H9 (cell line): ENCODE measurements at regions not wholly inside any gene's neighbourhood (a gene's known extent, or its start where the extent isn't known, plus 50 kb on each side); places are given as distances from the start of the nearest gene placed in this dataset.

Experiments
- DNase-seq: peaks from one replicate; pipeline ENCODE4 v3.0.0-alpha.2; 2017
- H2AFZ ChIP-seq: one replicate; pipeline ENCODE4 v1.6.1; 2013; ENCODE audit warnings: mild to moderate bottlenecking, low read length, control low read depth, moderate library complexity
- H2AK5ac ChIP-seq: 2 replicates; pipeline ENCODE4 v1.6.1; 2013; ENCODE audit warnings: low read length, control low read depth, mixed read lengths; ENCODE audit not compliant: insufficient read length
- H2BK120ac ChIP-seq: one replicate; pipeline ENCODE4 v1.6.1; 2013; ENCODE audit warnings: low read depth, mild to moderate bottlenecking, low read length, control low read depth, inconsistent platforms; ENCODE audit not compliant: poor library complexity, severe bottlenecking
- H2BK12ac ChIP-seq: 2 replicates; pipeline ENCODE4 v1.6.1; 2013; ENCODE audit warnings: low read length, control low read depth, mixed read lengths, low read depth; ENCODE audit not compliant: insufficient read length
- H2BK15ac ChIP-seq: 2 replicates; pipeline ENCODE4 v1.6.1; 2013; ENCODE audit warnings: low read depth, low read length, control low read depth
- H2BK20ac ChIP-seq: one replicate; pipeline ENCODE4 v1.6.1; 2013; ENCODE audit warnings: low read depth, mild to moderate bottlenecking, low read length, control low read depth, inconsistent platforms; ENCODE audit not compliant: poor library complexity, severe bottlenecking
- H2BK5ac ChIP-seq: 2 replicates; pipeline ENCODE4 v1.6.1; 2013; ENCODE audit warnings: low read length, control low read depth, mixed read lengths; ENCODE audit not compliant: insufficient read length
- H3K14ac ChIP-seq: 2 replicates; pipeline ENCODE4 v1.6.1; 2013; ENCODE audit warnings: low read length, control low read depth; ENCODE audit not compliant: insufficient read depth
- H3K18ac ChIP-seq: 2 replicates; pipeline ENCODE4 v1.6.1; 2013; ENCODE audit warnings: low read depth, mild to moderate bottlenecking, mixed read lengths, low read length, control low read depth; ENCODE audit not compliant: insufficient read length
- H3K23ac ChIP-seq: 2 replicates; pipeline ENCODE4 v1.6.1; 2013; ENCODE audit warnings: low read length, control low read depth, mixed read lengths, low read depth; ENCODE audit not compliant: insufficient read length
- H3K23me2 ChIP-seq: 2 replicates; pipeline ENCODE4 v1.6.1; 2013; ENCODE audit warnings: low read depth, mild to moderate bottlenecking, mixed read lengths, low read length, control low read depth; ENCODE audit not compliant: insufficient read length, poor library complexity, severe bottlenecking
- H3K27ac ChIP-seq: 2 replicates; pipeline ENCODE4 v1.5.1; 2013; ENCODE audit warnings: low read length, control low read depth, mixed read lengths, low read depth; ENCODE audit not compliant: insufficient read length
- H3K27me3 ChIP-seq: 2 replicates; pipeline ENCODE4 v1.6.1; 2013; ENCODE audit warnings: low read length, control low read depth, inconsistent platforms; ENCODE audit not compliant: insufficient read depth
- H3K4ac ChIP-seq: 2 replicates; pipeline ENCODE4 v1.6.1; 2013; ENCODE audit warnings: low read depth, mild to moderate bottlenecking, control low read depth, inconsistent platforms, low read length, moderate library complexity
- H3K4me1 ChIP-seq: 2 replicates; pipeline ENCODE4 v1.6.1; 2013; ENCODE audit warnings: low read length, control low read depth, inconsistent platforms; ENCODE audit not compliant: insufficient read depth
- H3K4me2 ChIP-seq: 2 replicates; pipeline ENCODE4 v1.6.1; 2013; ENCODE audit warnings: low read length, control low read depth, mixed read lengths; ENCODE audit not compliant: insufficient read length, insufficient read depth
- H3K56ac ChIP-seq: 2 replicates; pipeline ENCODE4 v1.6.1; 2013; ENCODE audit warnings: low read depth, mild to moderate bottlenecking, mixed read lengths, low read length, control low read depth; ENCODE audit not compliant: insufficient read length
- H3K79me1 ChIP-seq: 2 replicates; pipeline ENCODE4 v1.6.1; 2013; ENCODE audit warnings: low read depth, mild to moderate bottlenecking, moderate library complexity, low read length, control low read depth, inconsistent platforms; ENCODE audit not compliant: insufficient read depth, poor library complexity, severe bottlenecking
- H3K79me2 ChIP-seq: 2 replicates; pipeline ENCODE4 v1.6.1; 2013; ENCODE audit warnings: low read length, control low read depth, inconsistent platforms; ENCODE audit not compliant: insufficient read depth
- H3K9ac ChIP-seq: 2 replicates; pipeline ENCODE4 v1.6.1; 2013; ENCODE audit warnings: low read length, control low read depth, mixed read lengths; ENCODE audit not compliant: insufficient read length; ENCODE audit errors: extremely low read depth
- H3K9me3 ChIP-seq: one replicate; pipeline ENCODE4 v1.6.1; 2013; ENCODE audit warnings: low read depth, low read length, inconsistent platforms; ENCODE audit not compliant: control insufficient read depth
- H3T11ph ChIP-seq: one replicate; pipeline ENCODE4 v1.6.1; 2013; ENCODE audit warnings: mild to moderate bottlenecking, low read length, control low read depth, inconsistent platforms
- H4K20me1 ChIP-seq: one replicate; pipeline ENCODE4 v1.6.1; 2013; ENCODE audit not compliant: control insufficient read depth, insufficient read length, insufficient read depth
- H4K5ac ChIP-seq: 2 replicates; pipeline ENCODE4 v1.6.1; 2013; ENCODE audit warnings: low read depth, mild to moderate bottlenecking, mixed read lengths, low read length, control low read depth; ENCODE audit not compliant: insufficient read length
- H4K8ac ChIP-seq: replicated peaks from 2 replicates; pipeline ENCODE4 v1.6.1; 2013; ENCODE audit warnings: low read length, control low read depth, mixed read lengths, low read depth; ENCODE audit not compliant: insufficient read length
- H4K91ac ChIP-seq: 2 replicates; pipeline ENCODE4 v1.6.1; 2013; ENCODE audit warnings: low read depth, mild to moderate bottlenecking, moderate library complexity, mixed read lengths, low read length, control low read depth; ENCODE audit not compliant: insufficient read length
- H3K27ac Mint-ChIP-seq, 3 experiments: 2 replicates in 2 of 3; 3 replicates in 1 of 3; pipeline ENCODE4 v1.8.0; 2020 to 2021; ENCODE audit warnings: mixed read lengths in 3 of 3, mild to moderate bottlenecking in 1 of 3, moderate library complexity in 1 of 3
- H3K27me3 Mint-ChIP-seq: 2 replicates; pipeline ENCODE4 v1.8.0; 2021; ENCODE audit warnings: low read depth, mild to moderate bottlenecking, moderate library complexity, mixed read lengths
- H3K36me3 Mint-ChIP-seq, 3 experiments: 2 replicates in 2 of 3; 3 replicates in 1 of 3; pipeline ENCODE4 v1.8.0; 2020 to 2021; ENCODE audit warnings: low read depth in 3 of 3, mixed read lengths in 3 of 3; ENCODE audit not compliant: insufficient read depth in 1 of 3
- H3K4me1 Mint-ChIP-seq, 2 experiments: 2 replicates each; pipeline ENCODE4 v1.8.0; 2020; ENCODE audit warnings: mixed read lengths in 2 of 2
- H3K4me3 Mint-ChIP-seq, 2 experiments: 2 replicates in 1 of 2; 3 replicates in 1 of 2; pipeline ENCODE4 v1.8.0; 2020 to 2021; ENCODE audit warnings: mild to moderate bottlenecking in 2 of 2, mixed read lengths in 2 of 2, moderate library complexity in 1 of 2
- H3K9me3 Mint-ChIP-seq, 2 experiments: 2 replicates in 1 of 2; 3 replicates in 1 of 2; pipeline ENCODE4 v1.8.0; 2020; ENCODE audit warnings: mild to moderate bottlenecking in 2 of 2, mixed read lengths in 2 of 2, moderate library complexity in 1 of 2
- WGBS: extraction: QIAGEN DNeasy Blood & Tissue Kit; methylation state at CpG from one replicate; pipeline ENCODE4 v1.1.7; 2013; ENCODE audit warnings: missing lambda C conversion rate, low lambda C conversion rate, mixed read lengths; ENCODE audit not compliant: insufficient read length; ENCODE audit errors: extremely low coverage; 5-methylcytosine and 5-hydroxymethylcytosine counted together
- TF ChIP-seq, protein P1 (sequence below): fragments of 200-600 bp; sonication (generic); conservative IDR thresholded peaks from 3 replicates; pipeline ENCODE4 v1.8.0; 2021; ENCODE audit warnings: antibody characterized with exemption, mild to moderate bottlenecking

GRCh38 chr6:115817161-115817560 lies 243.5 kb downstream of the FRK start:
- no peak overlapping the region for H4K91ac ChIP-seq
- H4K20me1 ChIP-seq = no peaks in the 10 kb centered on the region
- no peak for DNase-seq
- H3K56ac ChIP-seq = no peak overlapping the region
- no peak overlapping the region for H4K8ac ChIP-seq
- H3K79me1 ChIP-seq = no peaks in the 10 kb centered on the region
- no peak overlapping the region for H2AFZ ChIP-seq
- no peaks in the 10 kb centered on the region for H3K4me1 ChIP-seq
- H2BK120ac ChIP-seq = no peak overlapping the region
- no peaks in the 10 kb centered on the region for H3K9me3 ChIP-seq
- peaks cover 5 to 11% of the 10 kb centered on the region in 2 experiments for H3K4me1 Mint-ChIP-seq
- no peak overlapping the region for H3K4me3 Mint-ChIP-seq
- H2AK5ac ChIP-seq = no peak overlapping the region
- H3K4me2 ChIP-seq = no peak overlapping the region
- no peaks in the 10 kb centered on the region for H3K23me2 ChIP-seq
- no peak overlapping the region for H3T11ph ChIP-seq
- H4K5ac ChIP-seq = no peak overlapping the region
- TF ChIP-seq, protein P1, sequence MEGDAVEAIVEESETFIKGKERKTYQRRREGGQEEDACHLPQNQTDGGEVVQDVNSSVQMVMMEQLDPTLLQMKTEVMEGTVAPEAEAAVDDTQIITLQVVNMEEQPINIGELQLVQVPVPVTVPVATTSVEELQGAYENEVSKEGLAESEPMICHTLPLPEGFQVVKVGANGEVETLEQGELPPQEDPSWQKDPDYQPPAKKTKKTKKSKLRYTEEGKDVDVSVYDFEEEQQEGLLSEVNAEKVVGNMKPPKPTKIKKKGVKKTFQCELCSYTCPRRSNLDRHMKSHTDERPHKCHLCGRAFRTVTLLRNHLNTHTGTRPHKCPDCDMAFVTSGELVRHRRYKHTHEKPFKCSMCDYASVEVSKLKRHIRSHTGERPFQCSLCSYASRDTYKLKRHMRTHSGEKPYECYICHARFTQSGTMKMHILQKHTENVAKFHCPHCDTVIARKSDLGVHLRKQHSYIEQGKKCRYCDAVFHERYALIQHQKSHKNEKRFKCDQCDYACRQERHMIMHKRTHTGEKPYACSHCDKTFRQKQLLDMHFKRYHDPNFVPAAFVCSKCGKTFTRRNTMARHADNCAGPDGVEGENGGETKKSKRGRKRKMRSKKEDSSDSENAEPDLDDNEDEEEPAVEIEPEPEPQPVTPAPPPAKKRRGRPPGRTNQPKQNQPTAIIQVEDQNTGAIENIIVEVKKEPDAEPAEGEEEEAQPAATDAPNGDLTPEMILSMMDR = no peak
- no peak overlapping the region for H2BK5ac ChIP-seq
- H3K9ac ChIP-seq = no peak overlapping the region
- no CpG with 5 or more reads among the region's 2 CpGs for WGBS
- no peak overlapping the region for H2BK20ac ChIP-seq
- no peak overlapping the region for H3K18ac ChIP-seq
- H3K27ac Mint-ChIP-seq = no peak overlapping the region; a peak in 1 of 7 replicates
- no peak overlapping the region for H3K23ac ChIP-seq
- H2BK15ac ChIP-seq = no peak overlapping the region
- H3K27me3 ChIP-seq = no peaks in the 10 kb centered on the region
- H3K14ac ChIP-seq = no peak overlapping the region
- peaks cover 0 to 8% (median 2%) of the 10 kb centered on the region in 3 experiments; a peak in 4 of 7 replicates for H3K36me3 Mint-ChIP-seq
- H3K4ac ChIP-seq = no peak overlapping the region
- H2BK12ac ChIP-seq = no peak overlapping the region
- no peaks in the 10 kb centered on the region for H3K79me2 ChIP-seq
- H3K27me3 Mint-ChIP-seq = no peaks in the 10 kb centered on the region
- no peaks in the 10 kb centered on the region; a peak in 1 of 5 replicates for H3K9me3 Mint-ChIP-seq
- no peak overlapping the region for H3K27ac ChIP-seq
